K562 (cell line): ENCODE measurements at regions not wholly inside any gene's neighbourhood (a gene's known extent, or its start where the extent isn't known, plus 50 kb on each side); places are given as distances from the start of the nearest gene placed in this dataset.

Experiments used
- ATAC-seq: fragments of 200-7000 bp; cut with Tn5 transposase; 3 replicates; pipeline ENCODE4 v1.9.1; 2020; ENCODE audit warnings: moderate library complexity
- BruUV-seq: library from RNA; stranded (reverse); fragments of 400-500 nt; replicated peaks from 2 replicates; lab custom pipeline; 2021; lab: Mats Ljungman, UMichigan
- CTCF ChIA-PET: fragments of 300-600 bp; formaldehyde crosslinking; extraction: SDS; loops from one replicate; lab custom pipeline; 2021; ENCODE audit warnings: low intra/inter-chr PET ratio; lab: Yijun Ruan, JAX
- POLR2A ChIA-PET: fragments of 300-600, 350-650 bp; sonication (Branson Sonifier 250); formaldehyde crosslinking; extraction: SDS; loops from one replicate; lab custom pipeline; 2021; ENCODE audit warnings: antibody characterized with exemption, inconsistent platforms; lab: Yijun Ruan, JAX
- DNase-seq, 4 experiments: peaks; one replicate each; pipeline versions ENCODE4 v3.0.0 to v3.0.0-alpha.2; 2011 to 2018; ENCODE audit warnings: low spot score in 3 of 4, mixed read lengths in 3 of 4; ENCODE audit errors: extremely low read depth in 1 of 4
- FAIRE-seq: peaks from 2 replicates; lab custom pipeline; 2011; peaks lifted over from hg19 to GRCh38; lab: Jason Lieb, UNC
- H2AFZ ChIP-seq: 2 replicates; pipeline ENCODE4 v1.6.0; 2011; ENCODE audit warnings: low read depth, low read length, control low read depth, inconsistent platforms
- H3K27ac ChIP-seq: fragments of 200-600 bp; 3 replicates; pipeline ENCODE4 v1.8.0; 2011; ENCODE audit warnings: low read depth, mild to moderate bottlenecking, control low read depth, inconsistent platforms, low read length, moderate library complexity, mixed read lengths; ENCODE audit errors: extremely low read depth
- H3K27me3 ChIP-seq, 2 experiments: fragments of 300-600 bp in 1 of 2; 2 replicates in 1 of 2; 3 replicates in 1 of 2; pipeline versions ENCODE4 v1.6.0 to v1.8.0; 2011; ENCODE audit warnings: inconsistent platforms in 2 of 2, low read length in 2 of 2, mild to moderate bottlenecking in 1 of 2, mixed read lengths in 1 of 2, moderate library complexity in 1 of 2; ENCODE audit not compliant: control insufficient read depth in 2 of 2, insufficient read depth in 2 of 2
- H3K36me3 ChIP-seq: fragments of 300-600 bp; 3 replicates; pipeline ENCODE4 v1.8.0; 2011; ENCODE audit warnings: mild to moderate bottlenecking, low read length, inconsistent platforms; ENCODE audit not compliant: control insufficient read depth, insufficient read depth
- H3K4me1 ChIP-seq, 2 experiments: fragments of 200-600 bp in 1 of 2; replicated peaks in 1 of 2; 2 replicates in 1 of 2; 3 replicates in 1 of 2; pipeline versions ENCODE4 v1.5.1 to v1.8.0; 2011; ENCODE audit warnings: inconsistent platforms in 2 of 2, low read length in 2 of 2, mild to moderate bottlenecking in 1 of 2, mixed read lengths in 1 of 2, moderate library complexity in 1 of 2; ENCODE audit not compliant: control insufficient read depth in 2 of 2, insufficient read depth in 2 of 2
- H3K4me2 ChIP-seq: 2 replicates; pipeline ENCODE4 v1.6.1; 2011; ENCODE audit warnings: low read length, control low read depth, inconsistent platforms, mixed read lengths; ENCODE audit not compliant: insufficient read depth
- H3K4me3 ChIP-seq: fragments of 200-600 bp; sonication (generic), shearing (Covaris generic); 2 replicates; pipeline ENCODE4 v1.5.1; 2016; ENCODE audit warnings: control low read depth, inconsistent platforms
- H3K79me2 ChIP-seq: fragments of 200-600 bp; 3 replicates; pipeline ENCODE4 v1.8.0; 2011; ENCODE audit warnings: low read length, inconsistent platforms; ENCODE audit not compliant: control insufficient read depth, insufficient read depth
- H3K9ac ChIP-seq, 2 experiments: 2 replicates each; pipeline versions ENCODE4 v1.6.0 to v1.6.1; 2011; ENCODE audit warnings: low read depth in 2 of 2, low read length in 2 of 2, control low read depth in 1 of 2, inconsistent platforms in 1 of 2, mild to moderate bottlenecking in 1 of 2, mixed read lengths in 1 of 2; ENCODE audit not compliant: insufficient read depth in 1 of 2
- H3K9me1 ChIP-seq: one replicate; pipeline ENCODE4 v1.6.0; 2011; ENCODE audit warnings: inconsistent platforms, mild to moderate bottlenecking, low read length, moderate library complexity; ENCODE audit not compliant: control insufficient read depth, insufficient read depth
- H3K9me3 ChIP-seq: replicated peaks from 2 replicates; pipeline ENCODE4 v1.5.1; 2011; ENCODE audit warnings: low read depth, low read length, inconsistent platforms; ENCODE audit not compliant: control insufficient read depth, insufficient read depth
- H4K20me1 ChIP-seq: replicated peaks from 2 replicates; pipeline ENCODE4 v1.6.1; 2011; ENCODE audit warnings: low read length, inconsistent platforms, mixed read lengths; ENCODE audit not compliant: control insufficient read depth, insufficient read depth
- HOMEZ ChIP-seq: fragments of 250-450 bp; sonication (Bioruptor Pico); IDR thresholded peaks from 2 replicates; pipeline ENCODE4 v1.4.0; 2020; ENCODE audit warnings: mild to moderate bottlenecking, moderate library complexity
- MAX ChIP-seq: sonication (generic); formaldehyde crosslinking; IDR thresholded peaks from 2 replicates; pipeline ENCODE4 v1.9.0; 2022; ENCODE audit warnings: mild to moderate bottlenecking, missing genetic modification reagents
- NFE2L1 ChIP-seq: fragments of 450-650 bp; IDR thresholded peaks from 2 replicates; pipeline ENCODE4 v1.6.1; 2016; ENCODE audit warnings: missing genetic modification characterization, low read depth, mild to moderate bottlenecking, missing compliant biosample characterization, moderate library complexity, borderline replicate concordance
- NONO ChIP-seq, 2 experiments: fragments of 200-400 bp in 1 of 2; fragments of 450-650 bp in 1 of 2; formaldehyde crosslinking in 1 of 2; IDR thresholded peaks; 2 replicates each; pipeline ENCODE4 v1.6.1; 2017; ENCODE audit warnings: low read depth in 2 of 2, mild to moderate bottlenecking in 2 of 2, moderate library complexity in 2 of 2, low read length in 1 of 2
- RBM15 ChIP-seq: fragments of 200-400 bp; formaldehyde crosslinking; IDR thresholded peaks from 2 replicates; pipeline ENCODE4 v1.6.1; 2018; ENCODE audit warnings: mild to moderate bottlenecking, low read length, moderate library complexity; ENCODE audit not compliant: insufficient read depth
- TEAD1 ChIP-seq, 2 experiments: fragments of 450-650 bp in 1 of 2; sonication (generic) in 1 of 2; formaldehyde crosslinking; IDR thresholded peaks; 2 replicates each; pipeline versions ENCODE4 v1.4.0 to v1.8.0; 2020 to 2022; ENCODE audit warnings: mild to moderate bottlenecking in 2 of 2, missing genetic modification reagents in 1 of 2
- YY1 ChIP-seq, 3 experiments: IDR thresholded peaks; 2 replicates each; pipeline ENCODE4 v1.6.1; 2011; ENCODE audit warnings: low read length in 2 of 3, mild to moderate bottlenecking in 2 of 3, moderate library complexity in 2 of 3, borderline replicate concordance in 1 of 3, control low read depth in 1 of 3, low read depth in 1 of 3; ENCODE audit not compliant: insufficient read depth in 3 of 3, insufficient replicate concordance in 2 of 3, control insufficient read depth in 1 of 3, insufficient read length in 1 of 3; ENCODE audit errors: extremely low read depth in 1 of 3
- ZNF253 ChIP-seq: fragments of 250-450 bp; sonication (Bioruptor Pico); conservative IDR thresholded peaks from 2 replicates; pipeline ENCODE4 v1.6.1; 2021; ENCODE audit warnings: mild to moderate bottlenecking
- ZNF79 ChIP-seq: fragments of 250-450 bp; sonication (Bioruptor Pico); IDR thresholded peaks from 2 replicates; pipeline ENCODE4 v1.4.0; 2020; ENCODE audit warnings: low read depth, mild to moderate bottlenecking, moderate library complexity
- WGBS: fragments of 100-300 bp; shearing (Covaris generic); methylation state at CpG from one replicate; pipeline ENCODE4 v1.1.6; 2016; ENCODE audit warnings: low coverage, mixed read lengths; ENCODE audit not compliant: insufficient coverage; ENCODE audit errors: missing lambda C conversion rate; 5-methylcytosine and 5-hydroxymethylcytosine counted together
- in situ Hi-C: fragments of 300-500 bp; cut with MboI; formaldehyde crosslinking; loops from 4 replicates; pipeline ENCODE4 v1.15.0; 2018; ENCODE audit warnings: inconsistent platforms, mixed read lengths
- intact Hi-C: fragments of 100-400 bp; cut with micrococcal nuclease; formaldehyde crosslinking; loops from 2 replicates; pipeline ENCODE4 v1.14.2; 2022

GRCh38 chr5:89297066-89297465 is 414.1 kb upstream of the MEF2C start:
- Histone ChIP-seq H3K9me3 (no peaks in the 10 kb centered on the region), H3K9me1 (no peaks in the 10 kb centered on the region), H3K79me2 (no peaks in the 10 kb centered on the region), H2AFZ (no peak overlapping the region), H3K4me3 (no peak overlapping the region), H3K4me2 (no peak overlapping the region), H3K9ac (no peak overlapping the region), H4K20me1 (no peaks in the 10 kb centered on the region), H3K4me1 (no peaks in the 10 kb centered on the region), H3K27ac (no peak overlapping the region), H3K27me3 (no peaks in the 10 kb centered on the region)
- 33% methylated on average over 1 of the region's 1 CpG for WGBS
- POLR2A ChIA-PET, result no interaction called here
- in situ Hi-C loops, result no loop called here
- BruUV-seq, result no TSS peak
- ATAC-seq, result no peak
- TF ChIP-seq TEAD1 (CRISPR knock-in tag; IDR thresholded peaks at IDR 0.05) (no peak), RBM15 (no peak), MAX (no peak), NONO (IDR thresholded peaks at IDR 0.05; ENCODE audit: low read depth in 2 of 2, low read length in 1 of 2) (no peak), ZNF253 (CRISPR knock-in tag) (no peak), HOMEZ (CRISPR knock-in tag) (no peak), NFE2L1 (no peak), YY1 (IDR thresholded peaks at IDR 0.05; ENCODE audit: borderline replicate concordance in 1 of 3, control insufficient read depth in 1 of 3, extremely low read depth in 1 of 3, insufficient read depth in 3 of 3, insufficient read length in 1 of 3, insufficient replicate concordance in 2 of 3, low read depth in 1 of 3, low read length in 2 of 3) (no peak), ZNF79 (no peak)
- TF ChIP-seq, all 486 proteins: peak for 0
- DNase-seq, result no peak
- CTCF ChIA-PET, result no interaction called here
- intact Hi-C loops, result no loop called here
- no peaks in the 10 kb centered on the region for H3K36me3 ChIP-seq
- FAIRE-seq, result no peak
